ENCODE measurements at regions not wholly inside any gene's neighbourhood (a gene's known extent, or its start where the extent isn't known, plus 50 kb on each side); places are given as distances from the start of the nearest gene placed in this dataset.

DNA sequence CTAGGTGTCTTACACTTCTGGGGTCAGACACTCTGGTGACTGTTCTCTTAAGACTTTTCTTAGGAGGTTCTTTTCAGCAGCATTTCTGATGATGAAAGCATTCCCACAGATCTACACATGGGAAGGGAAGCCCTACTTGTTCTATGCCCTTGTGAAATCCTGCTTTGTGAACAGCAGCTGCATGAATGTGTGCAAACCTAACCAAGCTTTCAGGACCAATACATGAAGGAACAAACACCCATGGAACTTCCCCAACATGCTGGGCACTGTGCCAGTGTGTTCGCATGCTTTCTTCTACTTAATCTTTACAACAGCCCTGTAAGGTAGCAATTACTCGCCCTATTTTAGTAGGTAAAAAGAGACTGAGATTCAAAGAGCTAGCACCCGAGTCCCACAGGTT is 439.9 kb upstream of the KLF4 start:
- intact Hi-C loops (cut with micrococcal nuclease) (no loop called here), in situ Hi-C loops (cut with MboI; ENCODE audit: low sequenced_read_pairs) (no loop called here), dilution Hi-C loops (cut with HindIII; ENCODE audit: low sequenced_read_pairs, unreplicated experiment) (no loop called here)
- Histone ChIP-seq H4K5ac (ENCODE audit: low read depth, low read length) (no peak overlapping the region), H3K9ac (ENCODE audit: low read depth, low read length) (no peak overlapping the region), H3K14ac (replicated peaks; ENCODE audit: low read depth, low read length) (no peak overlapping the region), H4K8ac (ENCODE audit: low read depth in 2 of 2, low read length in 2 of 2) (no peak overlapping the region), H2BK20ac (ENCODE audit: low read depth, low read length) (no peak overlapping the region), H2AK5ac (ENCODE audit: low read depth, low read length) (no peak overlapping the region), H2AK9ac (replicated peaks; ENCODE audit: low read depth, low read length, poor library complexity) (no peak overlapping the region), H4K20me1 (ENCODE audit: insufficient read depth, low read length) (no peaks in the 10 kb centered on the region), H2AFZ (replicated peaks; ENCODE audit: low read length, poor library complexity) (no peak overlapping the region), H3K4me1 (ENCODE audit: control insufficient read depth, insufficient read depth, low read length) (peaks cover 19% of the 10 kb centered on the region), H4K91ac (ENCODE audit: insufficient read depth, low read depth, low read length) (no peak overlapping the region), H3K18ac (ENCODE audit: low read depth, low read length) (no peak overlapping the region; the same call in 1 of the 2 replicates), H3K9me1 (ENCODE audit: insufficient read depth, low read length) (no peaks in the 10 kb centered on the region), H3K79me1 (ENCODE audit: low read depth in 1 of 2, low read length in 2 of 2) (no peaks in the 10 kb centered on the region), H3K27ac (ENCODE audit: insufficient read depth, low read length) (no peak overlapping the region), H3K27me3 (ENCODE audit: control insufficient read depth, insufficient read depth, low read length) (peaks cover 1% of the 10 kb centered on the region; the same call in 1 of the 2 replicates), H3K4me2 (ENCODE audit: low read depth, low read length) (no peak overlapping the region), H2BK5ac (ENCODE audit: low read depth, low read length, poor library complexity, severe bottlenecking) (no peak overlapping the region), H3K4ac (ENCODE audit: low read depth, low read length) (no peak overlapping the region), H3K23ac (ENCODE audit: low read depth, low read length) (no peak overlapping the region), H3K9me3 (ENCODE audit: control insufficient read depth, insufficient read depth, low read length) (no peaks in the 10 kb centered on the region), H3K56ac (ENCODE audit: extremely low read depth, insufficient read depth, low read length) (no peak overlapping the region), H2BK15ac (ENCODE audit: low read depth, low read length) (no peak overlapping the region), H2BK120ac (ENCODE audit: low read depth, low read length) (no peak overlapping the region), H3K36me3 (ENCODE audit: control insufficient read depth, insufficient read depth, low read length) (no peaks in the 10 kb centered on the region), H3K4me3 (ENCODE audit: insufficient read depth, low read depth, low read length) (no peak overlapping the region)
- no peak; the same call in 1 of the 2 replicates for ATAC-seq (ENCODE audit: low read depth)
- CTCF ChIA-PET: no interaction called here
- no CpG with 5 or more reads among the region's 3 CpGs for WGBS, 2 experiments (ENCODE audit: extremely low coverage in 2 of 2, insufficient read length in 1 of 2)
- BruUV-seq (replicated peaks): no TSS peak
- TF ChIP-seq RFX5 (IDR thresholded peaks at IDR 0.05; ENCODE audit: low read depth, low read length) (no peak), POLR2A (IDR thresholded peaks at IDR 0.05; ENCODE audit: low read depth, low read length) (no peak), NFE2L2 (IDR thresholded peaks at IDR 0.05; ENCODE audit: low read depth, low read length) (no peak), MAZ (IDR thresholded peaks at IDR 0.05; ENCODE audit: borderline replicate concordance, low read depth, low read length) (no peak), CEBPB (IDR thresholded peaks at IDR 0.05; ENCODE audit: low read depth, low read length) (no peak), RAD21 (IDR thresholded peaks at IDR 0.05; ENCODE audit: low read length) (no peak), BHLHE40 (IDR thresholded peaks at IDR 0.05; ENCODE audit: low read depth, low read length) (no peak)
- TF ChIP-seq, protein P1, sequence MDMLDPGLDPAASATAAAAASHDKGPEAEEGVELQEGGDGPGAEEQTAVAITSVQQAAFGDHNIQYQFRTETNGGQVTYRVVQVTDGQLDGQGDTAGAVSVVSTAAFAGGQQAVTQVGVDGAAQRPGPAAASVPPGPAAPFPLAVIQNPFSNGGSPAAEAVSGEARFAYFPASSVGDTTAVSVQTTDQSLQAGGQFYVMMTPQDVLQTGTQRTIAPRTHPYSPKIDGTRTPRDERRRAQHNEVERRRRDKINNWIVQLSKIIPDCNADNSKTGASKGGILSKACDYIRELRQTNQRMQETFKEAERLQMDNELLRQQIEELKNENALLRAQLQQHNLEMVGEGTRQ (IDR thresholded peaks at IDR 0.05; ENCODE audit: low read depth, low read length): no peak
- TF ChIP-seq, protein P2, sequence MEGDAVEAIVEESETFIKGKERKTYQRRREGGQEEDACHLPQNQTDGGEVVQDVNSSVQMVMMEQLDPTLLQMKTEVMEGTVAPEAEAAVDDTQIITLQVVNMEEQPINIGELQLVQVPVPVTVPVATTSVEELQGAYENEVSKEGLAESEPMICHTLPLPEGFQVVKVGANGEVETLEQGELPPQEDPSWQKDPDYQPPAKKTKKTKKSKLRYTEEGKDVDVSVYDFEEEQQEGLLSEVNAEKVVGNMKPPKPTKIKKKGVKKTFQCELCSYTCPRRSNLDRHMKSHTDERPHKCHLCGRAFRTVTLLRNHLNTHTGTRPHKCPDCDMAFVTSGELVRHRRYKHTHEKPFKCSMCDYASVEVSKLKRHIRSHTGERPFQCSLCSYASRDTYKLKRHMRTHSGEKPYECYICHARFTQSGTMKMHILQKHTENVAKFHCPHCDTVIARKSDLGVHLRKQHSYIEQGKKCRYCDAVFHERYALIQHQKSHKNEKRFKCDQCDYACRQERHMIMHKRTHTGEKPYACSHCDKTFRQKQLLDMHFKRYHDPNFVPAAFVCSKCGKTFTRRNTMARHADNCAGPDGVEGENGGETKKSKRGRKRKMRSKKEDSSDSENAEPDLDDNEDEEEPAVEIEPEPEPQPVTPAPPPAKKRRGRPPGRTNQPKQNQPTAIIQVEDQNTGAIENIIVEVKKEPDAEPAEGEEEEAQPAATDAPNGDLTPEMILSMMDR (conservative IDR thresholded peaks at IDR 0.05; ENCODE audit: low read depth, low read length): no peak
- TF ChIP-seq, protein P3, sequence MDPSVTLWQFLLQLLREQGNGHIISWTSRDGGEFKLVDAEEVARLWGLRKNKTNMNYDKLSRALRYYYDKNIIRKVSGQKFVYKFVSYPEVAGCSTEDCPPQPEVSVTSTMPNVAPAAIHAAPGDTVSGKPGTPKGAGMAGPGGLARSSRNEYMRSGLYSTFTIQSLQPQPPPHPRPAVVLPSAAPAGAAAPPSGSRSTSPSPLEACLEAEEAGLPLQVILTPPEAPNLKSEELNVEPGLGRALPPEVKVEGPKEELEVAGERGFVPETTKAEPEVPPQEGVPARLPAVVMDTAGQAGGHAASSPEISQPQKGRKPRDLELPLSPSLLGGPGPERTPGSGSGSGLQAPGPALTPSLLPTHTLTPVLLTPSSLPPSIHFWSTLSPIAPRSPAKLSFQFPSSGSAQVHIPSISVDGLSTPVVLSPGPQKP (IDR thresholded peaks at IDR 0.05; ENCODE audit: borderline replicate concordance, low read depth, low read length): no peak
- peak; percentile 65 for DNase-seq
- POLR2A ChIA-PET (ENCODE audit: unreplicated experiment): no interaction called here
